ENCODE measurements at regions not wholly inside any gene's neighbourhood (a gene's known extent, or its start where the extent isn't known, plus 50 kb on each side); places are given as distances from the start of the nearest gene placed in this dataset.

- TF ChIP-seq POLR2A (IDR thresholded peaks at IDR 0.05; ENCODE audit: low read length): no peak
- TF ChIP-seq GATA1 (IDR thresholded peaks at IDR 0.05; ENCODE audit: low read depth, low read length): no peak
Observed at GRCh38 chr9:33718987-33719386, 76.4 kb upstream of the PRSS3 start.

Data from erythroblast (primary cell).